Caki2 (cell line): ENCODE measurements at regions not wholly inside any gene's neighbourhood (a gene's known extent, or its start where the extent isn't known, plus 50 kb on each side); places are given as distances from the start of the nearest gene placed in this dataset.

ENCODE experiments used
- DNase-seq: peaks from one replicate; pipeline ENCODE4 v3.0.0-alpha.2; 2015; ENCODE audit warnings: low read depth
- in situ Hi-C: cut with HindIII; loops from 2 replicates; pipeline ENCODE4 v1.10.0; 2016; ENCODE audit warnings: low sequenced_read_pairs, low pct_unique_long_range_greater_than_20kb, mixed read lengths

DNA sequence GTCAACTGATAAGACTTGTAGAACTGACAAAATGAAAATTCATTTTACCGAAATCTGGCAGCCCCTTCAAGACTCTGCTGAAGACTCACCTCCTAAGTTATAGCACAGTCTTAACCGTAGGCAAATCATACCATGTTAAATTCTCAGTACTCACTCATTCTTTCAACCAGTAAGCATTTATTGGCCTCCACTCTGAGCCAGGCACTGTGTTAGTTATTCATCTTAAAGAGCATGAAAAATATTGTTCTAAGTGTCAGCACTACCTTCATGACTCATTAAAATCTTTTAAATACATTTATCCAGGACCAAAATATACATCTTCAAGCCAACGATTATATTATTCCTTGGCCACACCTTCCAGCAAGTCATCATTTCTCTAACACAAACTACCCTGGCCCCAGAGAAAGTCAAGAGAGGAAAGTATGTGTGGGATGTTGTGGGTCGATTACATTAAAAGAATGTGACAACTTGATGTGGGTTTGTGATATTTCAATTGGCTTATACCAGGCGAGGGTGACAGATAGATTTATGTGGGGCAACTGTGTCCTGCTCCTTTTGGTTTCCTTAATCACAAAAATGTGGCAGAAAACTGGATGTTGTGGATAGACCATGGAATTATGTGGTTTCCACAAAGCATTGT, 55.0 kb downstream of the TMEM30B start:
- no peak for DNase-seq
- in situ Hi-C loops: loop anchor here (25.0 kb wide), 1 partner anchor 589 kb away; the partner anchor contains the start of gene SIX1

DNA sequence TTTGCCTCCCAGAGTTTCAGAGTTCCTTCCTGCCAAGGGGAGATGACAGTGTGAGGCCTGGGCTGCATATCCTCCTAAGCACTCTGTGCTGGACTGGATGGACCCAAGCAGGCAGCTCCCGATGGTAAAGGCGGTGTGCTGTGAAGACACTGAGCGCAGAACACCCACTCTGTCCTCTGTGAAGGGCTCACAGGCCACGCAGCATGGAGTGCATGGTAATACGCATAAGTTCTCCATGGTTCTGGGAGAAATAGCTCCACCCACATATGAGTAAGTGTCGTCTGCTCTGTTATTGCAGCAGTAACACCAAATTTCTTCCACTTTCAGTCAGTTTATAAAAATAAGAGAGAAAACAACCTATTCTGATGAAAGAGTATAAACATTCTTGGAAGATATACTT, 55.8 kb downstream of the TMEM30B start:
- DNase-seq: no peak

DNA sequence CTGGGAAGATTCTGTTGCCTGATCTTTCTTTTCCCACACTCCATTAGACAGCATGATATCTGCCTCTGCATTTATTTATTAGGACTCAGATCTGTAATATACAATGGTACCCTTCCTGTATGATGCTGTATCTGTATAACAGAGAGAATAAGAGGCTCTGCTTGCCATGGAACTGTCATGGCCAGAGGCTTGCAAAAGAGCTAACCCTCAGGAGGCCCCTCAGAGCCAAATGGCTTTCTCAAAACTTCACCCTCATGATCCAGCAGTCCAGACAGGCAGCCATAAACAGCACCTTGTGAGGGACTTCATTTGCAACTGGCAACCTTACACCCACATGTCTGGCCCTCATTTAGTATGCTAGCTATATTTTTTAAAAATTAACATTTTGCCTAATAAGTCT, 57.6 kb downstream of the TMEM30B start:
- no peak for DNase-seq
- in situ Hi-C loops: no loop called here

More for the DNA sequence above, 55.8 kb downstream of the TMEM30B start:
- in situ Hi-C loops: loop anchor here (25.0 kb wide), 1 partner anchor 588 kb away; the partner anchor contains the start of gene SIX1

DNA sequence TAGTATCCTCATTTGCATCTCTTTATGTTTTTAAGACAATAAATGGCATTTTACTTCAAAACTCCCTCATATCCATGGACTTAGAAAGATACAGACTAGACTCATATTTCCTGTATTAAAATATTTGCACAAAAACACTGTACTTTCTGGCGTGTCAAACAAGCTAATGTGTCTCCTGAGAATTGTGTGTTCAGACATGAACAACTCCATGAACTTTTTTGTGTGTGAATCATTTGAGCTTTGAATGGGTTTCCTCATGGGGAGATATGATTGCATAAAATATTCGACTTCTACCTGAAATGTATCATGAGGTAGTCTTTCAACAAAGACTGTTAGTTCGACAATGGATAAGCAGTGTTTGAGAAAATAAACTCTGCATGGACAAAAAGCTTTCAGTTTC, 58.8 kb downstream of the TMEM30B start:
- in situ Hi-C loops: no loop called here
- DNase-seq: no peak

DNA sequence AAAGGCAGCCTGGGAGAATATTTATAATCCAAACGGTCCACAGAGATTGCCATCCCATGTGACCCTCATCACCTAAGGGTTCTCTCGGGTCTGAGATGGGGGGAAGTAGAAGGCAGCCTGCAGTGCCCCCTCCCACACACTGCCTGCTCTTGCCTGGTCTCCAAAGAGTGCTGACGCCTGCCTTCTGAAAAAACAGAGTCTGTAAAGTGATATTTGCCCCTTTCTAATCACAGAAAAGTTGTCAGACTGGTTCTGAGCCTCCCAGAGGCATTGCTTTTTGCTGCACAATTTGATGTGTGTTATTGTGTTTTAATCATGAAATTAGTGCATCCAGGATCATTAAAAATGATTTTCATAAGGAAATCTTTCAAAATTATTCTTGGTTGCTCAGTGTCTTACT, 59.2 kb downstream of the TMEM30B start:
- no peak for DNase-seq
- in situ Hi-C loops: no loop called here

DNA sequence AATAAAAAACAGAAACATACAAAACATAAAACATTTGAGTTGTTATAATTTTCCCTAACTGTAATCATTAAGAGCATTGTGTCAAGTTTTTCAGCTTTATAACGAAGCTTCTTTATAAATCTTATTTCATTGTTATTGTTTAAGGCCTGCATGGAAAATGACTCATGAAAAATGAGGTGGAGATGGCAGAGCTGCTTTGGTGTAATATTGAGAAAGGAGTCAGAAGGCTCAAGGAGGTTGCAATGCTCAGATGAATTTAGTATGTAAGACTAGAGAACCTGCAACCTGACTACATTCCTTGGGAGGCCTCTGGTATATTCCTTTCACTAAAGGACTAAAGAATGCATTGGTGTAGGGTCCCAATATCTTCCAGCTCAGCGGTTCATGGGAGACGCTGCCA, 61.5 kb downstream of the TMEM30B start:
- in situ Hi-C loops: no loop called here
- DNase-seq: no peak

DNA sequence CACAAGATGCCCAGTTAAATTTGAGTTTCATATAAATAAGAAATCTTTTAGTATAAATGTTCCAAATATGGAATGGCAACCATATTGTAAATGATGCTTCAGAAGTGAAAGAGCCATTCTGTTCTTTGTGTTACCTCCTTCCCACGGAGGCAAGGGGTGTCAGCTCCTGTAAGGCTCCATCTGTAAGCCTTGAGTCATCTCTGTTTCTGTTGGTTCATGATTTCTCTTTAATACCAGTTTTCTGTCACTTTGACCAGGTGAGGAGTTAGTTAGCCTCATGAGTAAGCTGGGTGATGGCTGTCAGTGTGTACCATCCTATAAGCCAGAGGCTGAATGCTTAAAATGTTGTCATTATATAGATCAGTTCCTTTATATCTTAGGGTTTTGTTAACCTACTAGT, 61.9 kb downstream of the TMEM30B start:
- in situ Hi-C loops: no loop called here
- DNase-seq: no peak

DNA sequence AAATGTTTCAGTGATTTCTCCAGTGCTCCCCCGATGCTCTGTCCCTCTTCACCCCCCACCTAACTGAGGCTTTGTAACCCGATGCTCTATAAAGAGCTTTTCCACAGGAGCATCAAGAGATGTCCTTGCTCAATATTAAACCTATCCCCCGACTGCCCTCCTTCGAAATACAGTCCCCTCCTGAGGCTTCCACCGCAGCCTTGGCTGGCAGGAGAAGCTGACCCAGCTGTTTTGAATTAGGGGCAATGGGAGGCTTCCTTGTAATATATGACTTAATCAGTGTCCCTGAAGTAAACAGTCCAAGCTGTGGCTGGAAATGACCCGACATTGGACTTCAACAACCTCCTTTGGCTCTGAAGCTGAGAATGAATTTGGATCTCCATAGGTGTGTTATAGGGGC, 62.4 kb downstream of the TMEM30B start:
- in situ Hi-C loops: no loop called here
- DNase-seq: no peak

DNA sequence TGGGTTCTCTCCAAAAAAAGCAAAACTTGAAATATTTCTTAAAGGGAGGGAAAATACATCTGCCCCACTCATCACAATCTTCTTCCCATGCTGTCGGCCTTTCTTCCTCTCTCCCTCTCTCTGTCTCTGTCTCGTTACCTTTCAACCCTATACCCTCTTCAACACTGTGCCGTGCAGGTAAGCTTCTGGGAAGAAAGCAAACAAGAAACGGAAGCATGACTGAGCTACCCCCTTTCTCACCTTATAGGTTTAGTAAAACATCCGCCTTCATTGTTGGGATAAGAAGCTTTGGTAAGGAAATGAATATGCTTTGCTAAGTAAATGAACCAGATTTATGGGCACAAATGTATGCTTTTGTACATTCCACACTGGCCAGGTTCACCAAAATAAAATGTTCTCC, 63.0 kb downstream of the TMEM30B start:
- DNase-seq: no peak
- in situ Hi-C loops: no loop called here

DNA sequence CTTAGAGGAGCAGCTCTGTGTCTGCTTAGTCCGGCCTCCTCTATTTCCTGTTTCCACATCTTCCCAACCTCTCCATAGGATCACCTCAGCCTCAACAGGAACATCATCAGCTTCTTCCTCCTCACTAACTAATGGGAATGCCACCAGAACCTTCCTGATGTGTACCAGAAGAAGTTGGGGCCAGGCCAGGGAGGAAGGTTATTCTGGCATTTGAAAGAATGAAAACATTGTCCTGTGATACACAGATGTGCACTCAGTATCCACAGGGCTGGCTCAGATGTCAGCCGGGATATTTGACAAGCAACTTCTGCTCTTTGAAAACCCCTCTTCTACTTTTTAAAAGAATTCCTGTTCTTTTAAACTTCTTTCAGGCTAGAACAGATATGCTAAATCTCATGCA, 63.6 kb downstream of the TMEM30B start:
- no peak for DNase-seq
- in situ Hi-C loops: no loop called here

DNA sequence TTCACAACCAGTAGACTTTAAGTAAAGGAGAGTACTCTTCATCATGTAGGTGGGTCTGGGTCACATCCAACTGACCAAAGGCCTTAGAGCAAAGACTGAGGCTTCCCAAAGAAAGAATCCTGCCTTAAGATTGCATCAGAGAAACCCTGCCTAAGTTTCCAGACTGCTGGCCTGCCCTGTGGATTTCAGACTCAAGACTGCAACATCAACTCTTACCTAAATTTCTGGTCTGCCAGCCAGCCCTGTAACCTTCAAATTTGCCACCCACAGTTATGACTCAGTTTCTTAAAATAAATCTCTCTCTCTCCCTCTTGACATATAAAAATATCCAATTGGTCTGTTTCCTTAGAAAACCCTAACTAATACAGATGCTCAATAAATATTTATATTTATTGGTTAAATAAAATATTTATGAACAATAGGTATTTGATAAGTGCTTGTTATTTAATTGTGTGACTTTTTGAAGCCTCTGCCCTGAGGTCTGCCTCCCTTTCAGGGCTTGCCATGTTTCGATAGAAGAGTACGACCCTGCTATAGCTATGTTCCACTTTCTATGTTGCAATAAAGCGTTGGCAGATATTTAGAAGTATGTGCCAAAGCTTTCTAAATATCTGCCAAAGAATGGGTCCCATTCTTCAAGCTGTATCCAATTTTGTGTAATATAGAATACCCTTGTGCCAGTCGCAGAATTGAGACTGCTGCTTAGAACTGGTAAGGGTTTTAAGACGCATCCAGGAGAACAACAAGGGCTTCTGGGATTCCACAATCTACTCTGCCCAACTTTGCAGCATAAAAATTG, 65.7 kb downstream of the TMEM30B start:
- in situ Hi-C loops: no loop called here
- DNase-seq: no peak

DNA sequence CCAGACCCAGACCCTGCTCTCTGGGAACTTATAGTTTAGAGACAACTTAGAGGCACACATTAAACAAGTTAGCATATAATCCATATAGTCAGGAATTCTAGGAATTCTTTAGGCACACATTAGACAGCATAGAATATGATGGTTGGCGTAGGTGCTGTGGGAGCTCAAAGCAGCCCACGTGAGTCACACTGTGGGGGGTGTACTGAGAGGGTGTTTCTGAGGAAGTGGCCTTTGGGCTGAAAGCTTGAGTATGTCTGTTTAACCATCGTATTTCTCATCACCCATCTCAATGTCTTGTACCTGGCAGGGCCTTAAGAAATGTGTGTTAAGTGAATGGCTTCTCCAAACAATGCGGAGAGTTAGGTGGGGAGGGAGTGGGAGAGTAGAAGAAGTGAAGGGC, 67.2 kb downstream of the TMEM30B start:
- in situ Hi-C loops: no loop called here
- DNase-seq: no peak

DNA sequence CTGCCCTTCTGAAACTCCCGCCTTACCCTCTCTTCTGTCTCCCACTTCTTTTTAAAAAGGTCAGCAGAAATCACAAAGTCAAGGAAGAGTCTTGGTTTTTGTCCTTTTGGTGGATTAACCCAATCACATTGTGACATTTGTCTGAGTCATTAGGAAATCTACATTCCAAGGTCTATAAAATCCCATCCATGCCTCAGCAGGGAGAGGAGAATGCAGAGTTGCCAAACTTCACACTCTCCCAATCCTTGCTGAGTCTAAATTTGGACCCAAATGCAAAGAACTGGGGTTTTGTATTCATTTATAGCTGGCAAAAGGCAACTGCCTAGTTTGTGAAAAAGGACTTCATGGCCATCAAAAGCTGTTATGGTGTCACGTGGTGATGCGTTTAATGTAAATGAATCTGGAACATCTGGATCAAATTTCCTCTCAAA, 67.9 kb downstream of the TMEM30B start:
- in situ Hi-C loops: no loop called here
- DNase-seq: no peak

DNA sequence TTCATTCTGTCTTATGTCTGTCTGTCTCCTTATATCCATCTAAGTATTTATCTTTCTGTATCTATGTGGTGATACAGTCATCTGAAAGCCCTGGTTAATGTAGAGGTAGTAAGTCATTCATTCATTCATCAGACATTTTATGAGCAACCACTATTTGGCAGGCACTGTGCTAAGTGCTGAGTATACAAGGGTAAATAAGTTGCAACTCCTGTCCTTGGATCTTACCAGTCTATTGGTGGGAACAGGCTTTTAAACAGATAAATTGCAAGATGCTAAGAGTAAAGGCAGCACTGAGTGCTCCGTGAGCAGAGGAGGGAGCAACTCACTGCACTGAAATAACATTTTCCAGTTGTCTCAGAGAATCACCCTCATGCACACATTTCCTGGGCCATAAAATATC, 68.6 kb downstream of the TMEM30B start:
- no peak for DNase-seq
- in situ Hi-C loops: no loop called here

DNA sequence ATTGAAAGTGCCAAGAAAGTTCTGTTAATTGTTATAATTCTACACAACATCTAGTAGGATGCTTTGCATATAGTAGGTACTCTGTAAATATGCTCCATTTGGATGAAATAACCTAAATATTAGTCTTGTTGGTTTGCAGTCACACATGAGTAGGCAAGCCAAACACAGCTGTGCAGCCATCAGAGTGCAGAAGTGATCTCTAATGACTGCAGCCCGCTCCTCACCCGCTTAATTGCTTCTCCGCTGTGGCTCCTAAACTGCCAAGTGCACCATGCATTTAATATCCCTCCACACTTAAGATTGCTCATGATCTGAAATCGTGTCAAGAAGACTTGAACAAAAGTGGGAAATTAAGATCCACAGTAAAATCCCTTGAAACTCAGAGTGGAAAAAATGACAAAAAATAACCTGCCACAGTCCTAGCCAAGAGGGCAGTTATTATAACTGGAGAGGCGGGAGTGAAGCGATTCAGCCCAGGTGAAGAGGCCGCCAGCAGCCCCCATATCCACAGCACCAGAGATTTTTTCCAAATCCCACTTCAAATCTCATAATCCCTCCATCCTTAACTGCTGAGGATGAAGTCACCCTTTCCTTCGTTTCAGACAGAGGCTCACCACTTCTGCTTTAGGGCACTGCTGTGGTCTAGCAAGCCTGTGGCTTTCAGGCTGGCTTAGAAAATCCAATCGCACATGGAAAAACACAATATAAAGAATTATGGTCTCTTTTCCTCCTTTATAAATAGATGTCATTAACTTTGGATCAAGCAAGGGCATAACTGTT, 69.5 kb downstream of the TMEM30B start:
- in situ Hi-C loops: no loop called here
- no peak for DNase-seq

DNA sequence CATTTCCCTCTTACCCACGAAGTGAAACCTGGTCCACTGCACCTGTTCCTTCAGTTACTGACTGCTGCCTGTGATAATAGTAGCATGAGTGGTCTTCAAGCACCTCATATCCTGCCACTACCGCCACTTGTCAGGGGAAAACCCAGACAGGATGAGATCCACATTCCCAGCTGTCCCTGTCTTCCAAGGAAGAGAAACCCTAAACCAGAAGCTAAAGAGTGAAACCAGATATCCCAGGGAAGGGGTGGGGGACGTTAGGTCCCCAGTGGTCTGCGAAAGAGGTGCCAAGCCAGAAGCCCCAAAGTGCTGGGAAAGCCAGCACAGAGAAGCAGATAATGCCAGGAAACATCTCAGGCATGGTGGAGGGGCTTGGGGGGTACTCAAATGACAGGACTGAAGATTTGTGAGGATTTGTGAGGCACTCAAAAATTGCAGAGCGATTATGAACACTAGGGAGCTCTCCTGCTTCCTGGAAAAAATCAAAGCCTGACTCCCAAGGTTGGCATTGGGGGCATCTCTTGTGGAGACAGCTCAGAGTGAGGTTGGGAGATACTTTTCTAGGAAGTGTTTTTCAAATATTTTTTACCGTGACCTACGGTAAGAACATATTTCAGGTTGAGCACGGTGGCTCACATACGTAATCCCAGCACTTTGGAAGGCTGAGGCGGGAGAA, 77.9 kb downstream of the TMEM30B start:
- DNase-seq: no peak
- in situ Hi-C loops: no loop called here

DNA sequence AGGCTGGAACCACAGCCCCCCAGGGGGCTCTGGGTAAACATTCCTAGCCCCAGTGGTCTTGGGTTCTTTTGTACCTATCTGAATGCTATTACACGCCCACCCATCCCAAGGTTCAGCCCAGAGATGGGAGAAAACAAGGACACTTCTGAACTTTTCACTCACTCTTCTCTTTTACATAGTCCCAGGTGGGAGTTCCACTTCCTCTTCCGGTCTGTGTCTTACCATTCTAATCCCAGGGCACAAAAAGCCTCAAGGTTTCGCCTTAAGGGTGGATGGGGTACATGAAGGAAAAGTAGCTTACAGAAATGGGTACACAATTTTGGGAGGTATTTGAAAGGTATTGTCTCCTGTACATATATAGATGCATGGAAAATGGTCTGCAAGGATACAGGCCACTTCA, 79.0 kb downstream of the TMEM30B start:
- in situ Hi-C loops: no loop called here
- no peak for DNase-seq

DNA sequence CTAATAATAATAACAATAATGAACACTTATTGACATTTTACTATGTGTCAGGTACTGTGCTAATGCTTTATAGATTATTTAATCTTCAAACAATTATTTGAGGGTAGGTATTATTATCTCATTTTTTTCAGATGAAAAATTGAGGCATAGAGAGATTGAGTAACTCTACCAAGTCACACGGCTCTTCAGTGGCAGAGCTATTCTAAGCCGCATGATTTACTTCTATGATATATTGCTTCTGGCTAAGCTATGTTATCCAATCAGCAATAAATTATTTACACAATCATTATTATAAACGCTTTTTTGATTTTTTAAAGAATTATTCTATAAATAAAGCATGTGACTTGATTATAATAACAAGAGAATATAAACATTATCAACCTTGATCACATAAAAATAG, 80.0 kb downstream of the TMEM30B start:
- in situ Hi-C loops: no loop called here
- DNase-seq: no peak

DNA sequence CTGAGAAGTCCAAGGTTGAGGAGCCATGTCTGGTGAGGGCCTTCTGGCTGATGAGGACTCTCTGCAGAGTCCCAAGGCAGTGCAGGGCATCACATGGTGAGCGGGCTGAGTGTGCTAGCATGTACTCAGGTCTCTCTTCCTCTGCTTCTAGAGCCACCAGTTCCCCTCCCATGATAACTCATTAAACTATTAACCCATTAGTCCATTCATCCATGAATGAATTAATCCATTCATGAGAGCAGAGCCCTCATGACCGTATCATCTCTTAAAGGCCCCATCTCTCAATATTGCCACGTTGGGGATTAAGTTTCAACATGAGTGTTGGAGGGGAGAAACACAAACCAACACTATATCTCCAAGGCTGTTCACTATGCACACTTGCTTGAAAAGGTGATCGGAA, 83.7 kb downstream of the TMEM30B start:
- in situ Hi-C loops: no loop called here
- no peak for DNase-seq
